ENCODE measurements at regions not wholly inside any gene's neighbourhood (a gene's known extent, or its start where the extent isn't known, plus 50 kb on each side); places are given as distances from the start of the nearest gene placed in this dataset.
A peak's percentile ranks its signal among the peaks of the same experiment; 100 is the strongest.
"Not testable (repeated sequence)": the region's sequence is repeated elsewhere in the genome, so short reads cannot be mapped to it uniquely, and the experiment has no call there.

- TF ChIP-seq POLR2AphosphoS5 (IDR thresholded peaks at IDR 0.05) (no peak), POLR2A (IDR thresholded peaks at IDR 0.05) (no peak), CTCF (IDR thresholded peaks at IDR 0.05 in 8 of 11, conservative IDR thresholded peaks at IDR 0.05 in 3 of 11) (no peak)
- no peak overlapping the region for H3K27ac ChIP-seq
- WGBS, 5 donors: 33 to 53% (median 33%) methylated on average over 1 of the region's 1 CpG; no CpG with 5 or more reads in 2 of the 5 donors
- intact Hi-C loops (cut with DNase I; ENCODE audit: low total_unique reads): no loop called here
- no peak for DNase-seq
- no peaks in the 10 kb centered on the region for H3K9me3 ChIP-seq
- H3K4me1 ChIP-seq: no peaks in the 10 kb centered on the region
- H3K27me3 ChIP-seq (replicated peaks in 1 of 7): no peaks in the 10 kb centered on the region
- no peaks in the 10 kb centered on the region for H3K36me3 ChIP-seq
- H3K4me3 ChIP-seq: no peak overlapping the region
These were observed 1536.7 kb downstream of the TSPY10 start for GRCh38 chrY:11064376-11064775.

- Histone ChIP-seq H3K27me3 (replicated peaks in 1 of 7) (no peaks in the 10 kb centered on the region), H3K36me3 (no peaks in the 10 kb centered on the region), H3K4me1 (no peaks in the 10 kb centered on the region), H3K4me3 (no peak overlapping the region), H3K27ac (no peak overlapping the region), H3K9me3 (peaks cover 0 to 3% (median 0%) of the 10 kb centered on the region in 8 donors)
- TF ChIP-seq POLR2AphosphoS5 (IDR thresholded peaks at IDR 0.05): no peak
- no peak for TF ChIP-seq POLR2A (IDR thresholded peaks at IDR 0.05)
- TF ChIP-seq CTCF (IDR thresholded peaks at IDR 0.05 in 8 of 11, conservative IDR thresholded peaks at IDR 0.05 in 3 of 11): no peak
- intact Hi-C loops (cut with DNase I; ENCODE audit: low total_unique reads): no loop called here
- WGBS, 5 donors: 89 to 90% (median 89%) methylated on average over 3 to 6 of the region's 6 CpGs; no CpG with 5 or more reads in 2 of the 5 donors
- DNase-seq: no peak
These were observed 1541.6 kb downstream of the TSPY10 start for GRCh38 chrY:11069271-11069670.

- no peak for DNase-seq
- Histone ChIP-seq H3K4me1 (no peaks in the 10 kb centered on the region), H3K27ac (no peak overlapping the region), H3K36me3 (no peaks in the 10 kb centered on the region), H3K9me3 (peaks cover 0 to 3% (median 0%) of the 10 kb centered on the region in 8 donors), H3K4me3 (no peak overlapping the region), H3K27me3 (replicated peaks in 1 of 7) (no peaks in the 10 kb centered on the region)
- TF ChIP-seq POLR2A (IDR thresholded peaks at IDR 0.05): no peak
- no peak for TF ChIP-seq CTCF (IDR thresholded peaks at IDR 0.05 in 8 of 11, conservative IDR thresholded peaks at IDR 0.05 in 3 of 11)
- TF ChIP-seq POLR2AphosphoS5 (IDR thresholded peaks at IDR 0.05): no peak
- WGBS, 5 donors: 86 to 94% (median 86%) methylated on average over 12 to 17 of the region's 17 CpGs; no CpG with 5 or more reads in 2 of the 5 donors
- intact Hi-C loops (cut with DNase I; ENCODE audit: low total_unique reads): no loop called here
These were observed 1542.8 kb downstream of the TSPY10 start for GRCh38 chrY:11070250-11071113.

- intact Hi-C loops (cut with DNase I; ENCODE audit: low total_unique reads); H3K4me3 ChIP-seq; DNase-seq; H3K27ac ChIP-seq; H3K36me3 ChIP-seq; H3K4me1 ChIP-seq; H3K27me3 ChIP-seq (replicated peaks in 1 of 7); H3K9me3 ChIP-seq: not testable (repeated sequence)
- WGBS, 5 donors: 35 to 69% (median 53%) methylated on average over 1 to 3 of the region's 3 CpGs; no CpG with 5 or more reads in 1 of the 5 donors
These were observed 1558.1 kb downstream of the TSPY10 start for GRCh38 chrY:11085801-11086200.

DNA sequence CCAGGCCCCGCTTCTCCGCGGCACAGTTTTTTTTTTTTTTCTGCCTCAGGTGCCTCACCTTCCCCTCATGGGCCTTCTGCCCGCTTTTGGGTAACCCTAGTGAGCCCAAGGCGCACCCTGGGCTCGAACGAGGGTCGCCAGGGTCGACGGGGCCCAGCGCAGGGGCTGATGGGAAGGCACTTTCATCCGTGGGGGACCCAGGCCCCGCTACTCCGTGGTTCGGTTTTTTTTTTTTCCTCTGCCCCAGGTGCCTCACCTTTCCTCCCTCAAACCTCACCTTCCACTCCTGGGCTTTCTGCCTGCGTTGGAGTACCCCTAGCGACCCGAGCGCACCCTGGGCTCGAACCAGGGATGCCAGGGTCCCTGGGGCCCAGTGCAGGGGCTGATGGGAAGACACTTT lies 1569.8 kb downstream of the TSPY10 start:
- WGBS, 5 donors: 50 to 72% (median 66%) methylated on average over 11 to 19 of the region's 20 CpGs

DNA sequence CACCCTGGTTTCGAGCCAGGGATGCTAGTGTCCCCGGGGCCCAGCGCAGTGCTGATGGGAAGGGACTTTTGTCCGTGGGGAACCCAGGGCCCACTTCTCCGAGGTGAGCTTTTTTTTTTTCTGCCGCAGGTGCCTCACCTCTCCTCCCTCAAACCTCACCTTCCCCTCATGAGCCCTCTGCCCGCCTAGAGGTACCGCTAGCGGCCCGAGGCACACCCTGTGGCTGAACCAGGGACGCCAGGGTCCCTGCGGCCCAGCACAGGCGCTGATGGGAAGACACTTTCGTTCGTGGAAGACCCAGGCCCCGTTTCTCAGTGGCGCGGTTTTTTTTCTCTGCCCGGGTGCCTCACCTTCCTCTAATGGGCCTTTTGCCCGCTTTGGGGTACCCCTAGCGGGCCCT lies 1570.7 kb downstream of the TSPY10 start:
- H3K4me3 ChIP-seq; H3K36me3 ChIP-seq; intact Hi-C loops (cut with DNase I; ENCODE audit: low total_unique reads); H3K4me1 ChIP-seq; H3K27ac ChIP-seq; H3K27me3 ChIP-seq (replicated peaks in 1 of 7): not testable (repeated sequence)
- WGBS, 5 donors: 69 to 77% (median 72%) methylated on average over 14 to 21 of the region's 21 CpGs
- DNase-seq: peak; percentile 72
- peaks cover 0 to 58% (median 0%) of the 10 kb centered on the region in 8 donors for H3K9me3 ChIP-seq

More for the DNA sequence above, 1569.8 kb downstream of the TSPY10 start:
- H3K27ac ChIP-seq; DNase-seq; H3K36me3 ChIP-seq; H3K27me3 ChIP-seq (replicated peaks in 1 of 7); H3K4me3 ChIP-seq; intact Hi-C loops (cut with DNase I; ENCODE audit: low total_unique reads); H3K4me1 ChIP-seq: not testable (repeated sequence)
- peaks cover 0 to 50% (median 0%) of the 10 kb centered on the region in 8 donors for H3K9me3 ChIP-seq

Data from spleen (tissue), 11 donors.